ENCODE measurements at regions not wholly inside any gene's neighbourhood (a gene's known extent, or its start where the extent isn't known, plus 50 kb on each side); places are given as distances from the start of the nearest gene placed in this dataset.

- TF ChIP-seq, protein P1, sequence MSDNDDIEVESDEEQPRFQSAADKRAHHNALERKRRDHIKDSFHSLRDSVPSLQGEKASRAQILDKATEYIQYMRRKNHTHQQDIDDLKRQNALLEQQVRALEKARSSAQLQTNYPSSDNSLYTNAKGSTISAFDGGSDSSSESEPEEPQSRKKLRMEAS (IDR thresholded peaks at IDR 0.05) = no peak
- TF ChIP-seq TEAD4 (IDR thresholded peaks at IDR 0.05) = no peak
- TF ChIP-seq, protein P2, sequence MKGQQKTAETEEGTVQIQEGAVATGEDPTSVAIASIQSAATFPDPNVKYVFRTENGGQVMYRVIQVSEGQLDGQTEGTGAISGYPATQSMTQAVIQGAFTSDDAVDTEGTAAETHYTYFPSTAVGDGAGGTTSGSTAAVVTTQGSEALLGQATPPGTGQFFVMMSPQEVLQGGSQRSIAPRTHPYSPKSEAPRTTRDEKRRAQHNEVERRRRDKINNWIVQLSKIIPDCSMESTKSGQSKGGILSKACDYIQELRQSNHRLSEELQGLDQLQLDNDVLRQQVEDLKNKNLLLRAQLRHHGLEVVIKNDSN (IDR thresholded peaks at IDR 0.05) = no peak
- no peak for TF ChIP-seq TAF1 (IDR thresholded peaks at IDR 0.05; ENCODE audit: low read depth)
- TF ChIP-seq, protein P3, sequence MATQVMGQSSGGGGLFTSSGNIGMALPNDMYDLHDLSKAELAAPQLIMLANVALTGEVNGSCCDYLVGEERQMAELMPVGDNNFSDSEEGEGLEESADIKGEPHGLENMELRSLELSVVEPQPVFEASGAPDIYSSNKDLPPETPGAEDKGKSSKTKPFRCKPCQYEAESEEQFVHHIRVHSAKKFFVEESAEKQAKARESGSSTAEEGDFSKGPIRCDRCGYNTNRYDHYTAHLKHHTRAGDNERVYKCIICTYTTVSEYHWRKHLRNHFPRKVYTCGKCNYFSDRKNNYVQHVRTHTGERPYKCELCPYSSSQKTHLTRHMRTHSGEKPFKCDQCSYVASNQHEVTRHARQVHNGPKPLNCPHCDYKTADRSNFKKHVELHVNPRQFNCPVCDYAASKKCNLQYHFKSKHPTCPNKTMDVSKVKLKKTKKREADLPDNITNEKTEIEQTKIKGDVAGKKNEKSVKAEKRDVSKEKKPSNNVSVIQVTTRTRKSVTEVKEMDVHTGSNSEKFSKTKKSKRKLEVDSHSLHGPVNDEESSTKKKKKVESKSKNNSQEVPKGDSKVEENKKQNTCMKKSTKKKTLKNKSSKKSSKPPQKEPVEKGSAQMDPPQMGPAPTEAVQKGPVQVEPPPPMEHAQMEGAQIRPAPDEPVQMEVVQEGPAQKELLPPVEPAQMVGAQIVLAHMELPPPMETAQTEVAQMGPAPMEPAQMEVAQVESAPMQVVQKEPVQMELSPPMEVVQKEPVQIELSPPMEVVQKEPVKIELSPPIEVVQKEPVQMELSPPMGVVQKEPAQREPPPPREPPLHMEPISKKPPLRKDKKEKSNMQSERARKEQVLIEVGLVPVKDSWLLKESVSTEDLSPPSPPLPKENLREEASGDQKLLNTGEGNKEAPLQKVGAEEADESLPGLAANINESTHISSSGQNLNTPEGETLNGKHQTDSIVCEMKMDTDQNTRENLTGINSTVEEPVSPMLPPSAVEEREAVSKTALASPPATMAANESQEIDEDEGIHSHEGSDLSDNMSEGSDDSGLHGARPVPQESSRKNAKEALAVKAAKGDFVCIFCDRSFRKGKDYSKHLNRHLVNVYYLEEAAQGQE (IDR thresholded peaks at IDR 0.05; ENCODE audit: low read depth) = no peak
- no peak for TF ChIP-seq EP300 (IDR thresholded peaks at IDR 0.05; ENCODE audit: borderline replicate concordance)
- TF ChIP-seq CREB1 (IDR thresholded peaks at IDR 0.05; ENCODE audit: low read depth) = no peak
- TF ChIP-seq YY1 (IDR thresholded peaks at IDR 0.05; ENCODE audit: low read depth) = no peak
- TF ChIP-seq EGR1 (IDR thresholded peaks at IDR 0.05) = no peak
- TF ChIP-seq CEBPB (IDR thresholded peaks at IDR 0.05) = no peak
- no peak for TF ChIP-seq FOXM1 (IDR thresholded peaks at IDR 0.05; ENCODE audit: borderline replicate concordance, low read depth)
- no peak for TF ChIP-seq TCF12 (IDR thresholded peaks at IDR 0.05; ENCODE audit: low read depth)
- no peak for TF ChIP-seq NFIC (IDR thresholded peaks at IDR 0.05)
- no peak for TF ChIP-seq RAD21 (IDR thresholded peaks at IDR 0.05; ENCODE audit: low read depth)
- no peak for TF ChIP-seq ZBTB7A (IDR thresholded peaks at IDR 0.05; ENCODE audit: low read depth)
Measured at GRCh38 chr16:54359081-54359480, 72.5 kb upstream of the IRX3 start.

DNA sequence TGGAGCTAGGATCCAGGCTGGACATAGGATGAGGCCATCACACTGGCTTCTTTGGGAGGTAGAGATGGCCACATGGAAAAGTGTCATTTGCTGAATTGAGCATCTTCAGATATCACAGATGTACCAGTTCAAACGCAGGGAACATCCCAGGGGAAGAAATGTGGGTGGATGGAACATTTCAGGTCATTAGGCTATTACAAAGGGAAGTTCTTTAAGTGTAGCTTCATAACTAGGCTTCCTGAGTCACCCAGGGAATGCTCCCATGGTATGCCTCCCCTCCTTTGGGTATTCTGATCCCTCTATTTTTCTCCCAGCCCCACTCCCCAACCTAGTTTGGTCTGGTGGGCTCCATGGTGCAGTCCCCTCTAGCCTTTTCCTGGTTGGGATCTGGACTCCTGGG lies 69.8 kb upstream of the IRX3 start:
- TF ChIP-seq, protein P1 (IDR thresholded peaks at IDR 0.05) = no peak
- TF ChIP-seq YY1 (IDR thresholded peaks at IDR 0.05; ENCODE audit: low read depth) (no peak), FOXM1 (IDR thresholded peaks at IDR 0.05; ENCODE audit: borderline replicate concordance, low read depth) (no peak), CREB1 (IDR thresholded peaks at IDR 0.05; ENCODE audit: low read depth) (no peak), ZBTB7A (IDR thresholded peaks at IDR 0.05; ENCODE audit: low read depth) (no peak), NFIC (IDR thresholded peaks at IDR 0.05) (no peak), TCF12 (IDR thresholded peaks at IDR 0.05; ENCODE audit: low read depth) (no peak), TAF1 (IDR thresholded peaks at IDR 0.05; ENCODE audit: low read depth) (no peak), EP300 (IDR thresholded peaks at IDR 0.05; ENCODE audit: borderline replicate concordance) (no peak), CEBPB (IDR thresholded peaks at IDR 0.05) (no peak), RAD21 (IDR thresholded peaks at IDR 0.05; ENCODE audit: low read depth) (no peak), TEAD4 (IDR thresholded peaks at IDR 0.05) (no peak), EGR1 (IDR thresholded peaks at IDR 0.05) (no peak)
- TF ChIP-seq, protein P2 (IDR thresholded peaks at IDR 0.05) = no peak
- TF ChIP-seq, protein P3 (IDR thresholded peaks at IDR 0.05; ENCODE audit: low read depth) = no peak

GRCh38 chr16:54355251-54355650 lies 68.7 kb upstream of the IRX3 start:
- TF ChIP-seq RAD21 (IDR thresholded peaks at IDR 0.05; ENCODE audit: low read depth) = no peak
- TF ChIP-seq TCF12 (IDR thresholded peaks at IDR 0.05; ENCODE audit: low read depth) = no peak
- TF ChIP-seq, protein P1 (IDR thresholded peaks at IDR 0.05) = no peak
- no peak for TF ChIP-seq ZBTB7A (IDR thresholded peaks at IDR 0.05; ENCODE audit: low read depth)
- TF ChIP-seq, protein P2 (IDR thresholded peaks at IDR 0.05) = no peak
- TF ChIP-seq EGR1 (IDR thresholded peaks at IDR 0.05) = no peak
- TF ChIP-seq FOXM1 (IDR thresholded peaks at IDR 0.05; ENCODE audit: borderline replicate concordance, low read depth) = no peak
- TF ChIP-seq, protein P3 (IDR thresholded peaks at IDR 0.05; ENCODE audit: low read depth) = no peak
- no peak for TF ChIP-seq EP300 (IDR thresholded peaks at IDR 0.05; ENCODE audit: borderline replicate concordance)
- no peak for TF ChIP-seq CREB1 (IDR thresholded peaks at IDR 0.05; ENCODE audit: low read depth)
- TF ChIP-seq TAF1 (IDR thresholded peaks at IDR 0.05; ENCODE audit: low read depth) = no peak
- TF ChIP-seq NFIC (IDR thresholded peaks at IDR 0.05) = no peak
- TF ChIP-seq CEBPB (IDR thresholded peaks at IDR 0.05) = no peak
